ENCODE measurements at regions not wholly inside any gene's neighbourhood (a gene's known extent, or its start where the extent isn't known, plus 50 kb on each side); places are given as distances from the start of the nearest gene placed in this dataset.

DNA sequence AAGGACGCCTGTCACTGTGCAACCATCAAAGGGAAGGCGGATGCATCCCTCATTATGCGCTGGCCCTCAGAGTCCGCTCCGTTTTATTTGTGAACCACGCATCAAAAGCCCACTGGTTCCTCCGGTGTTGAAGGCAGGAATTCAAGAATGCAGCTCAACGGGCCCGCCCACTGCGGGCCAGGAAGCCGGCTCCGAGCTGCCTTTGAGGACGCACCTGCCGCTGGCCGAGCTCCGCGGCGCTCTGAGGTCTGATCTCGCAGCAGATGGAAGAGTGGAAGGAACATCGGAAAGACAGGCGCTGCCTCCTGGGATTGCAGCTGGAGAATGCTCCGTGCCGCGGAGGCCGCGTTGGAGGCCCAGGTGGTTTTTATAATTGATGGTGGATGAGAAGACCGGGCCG is 56.9 kb upstream of the ADGRA1 start:
- TF ChIP-seq, protein P1, sequence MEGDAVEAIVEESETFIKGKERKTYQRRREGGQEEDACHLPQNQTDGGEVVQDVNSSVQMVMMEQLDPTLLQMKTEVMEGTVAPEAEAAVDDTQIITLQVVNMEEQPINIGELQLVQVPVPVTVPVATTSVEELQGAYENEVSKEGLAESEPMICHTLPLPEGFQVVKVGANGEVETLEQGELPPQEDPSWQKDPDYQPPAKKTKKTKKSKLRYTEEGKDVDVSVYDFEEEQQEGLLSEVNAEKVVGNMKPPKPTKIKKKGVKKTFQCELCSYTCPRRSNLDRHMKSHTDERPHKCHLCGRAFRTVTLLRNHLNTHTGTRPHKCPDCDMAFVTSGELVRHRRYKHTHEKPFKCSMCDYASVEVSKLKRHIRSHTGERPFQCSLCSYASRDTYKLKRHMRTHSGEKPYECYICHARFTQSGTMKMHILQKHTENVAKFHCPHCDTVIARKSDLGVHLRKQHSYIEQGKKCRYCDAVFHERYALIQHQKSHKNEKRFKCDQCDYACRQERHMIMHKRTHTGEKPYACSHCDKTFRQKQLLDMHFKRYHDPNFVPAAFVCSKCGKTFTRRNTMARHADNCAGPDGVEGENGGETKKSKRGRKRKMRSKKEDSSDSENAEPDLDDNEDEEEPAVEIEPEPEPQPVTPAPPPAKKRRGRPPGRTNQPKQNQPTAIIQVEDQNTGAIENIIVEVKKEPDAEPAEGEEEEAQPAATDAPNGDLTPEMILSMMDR (IDR thresholded peaks at IDR 0.05; ENCODE audit: low read length, missing control alignments) = no peak
- no peak for DNase-seq (ENCODE audit: low read depth)
- no peak overlapping the region for H3K4me3 ChIP-seq (replicated peaks; ENCODE audit: low read depth, low read length)

DNA sequence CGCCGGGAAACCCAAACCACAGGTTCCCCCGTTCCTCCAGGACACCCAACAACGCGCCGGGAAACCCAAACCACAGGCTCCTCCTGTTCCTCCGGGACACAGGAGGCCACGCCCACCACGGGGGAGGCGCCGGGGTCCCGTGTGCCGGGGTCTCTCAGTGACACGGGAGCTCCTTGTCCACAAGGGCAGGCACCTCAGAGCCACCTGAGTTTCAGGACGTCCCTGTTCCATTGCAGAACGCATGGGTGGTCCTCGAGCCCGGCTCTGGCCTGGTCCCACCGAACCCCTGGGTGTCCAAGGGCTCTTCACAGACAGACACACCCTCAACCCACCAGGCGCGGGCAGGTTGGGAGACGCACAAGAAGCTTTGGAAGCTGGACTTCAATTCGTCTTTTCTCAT is 57.6 kb upstream of the ADGRA1 start:
- TF ChIP-seq, protein P1 (IDR thresholded peaks at IDR 0.05; ENCODE audit: low read length, missing control alignments) = no peak
- H3K4me3 ChIP-seq (replicated peaks; ENCODE audit: low read depth, low read length) = no peak overlapping the region
- DNase-seq (ENCODE audit: low read depth) = no peak

DNA sequence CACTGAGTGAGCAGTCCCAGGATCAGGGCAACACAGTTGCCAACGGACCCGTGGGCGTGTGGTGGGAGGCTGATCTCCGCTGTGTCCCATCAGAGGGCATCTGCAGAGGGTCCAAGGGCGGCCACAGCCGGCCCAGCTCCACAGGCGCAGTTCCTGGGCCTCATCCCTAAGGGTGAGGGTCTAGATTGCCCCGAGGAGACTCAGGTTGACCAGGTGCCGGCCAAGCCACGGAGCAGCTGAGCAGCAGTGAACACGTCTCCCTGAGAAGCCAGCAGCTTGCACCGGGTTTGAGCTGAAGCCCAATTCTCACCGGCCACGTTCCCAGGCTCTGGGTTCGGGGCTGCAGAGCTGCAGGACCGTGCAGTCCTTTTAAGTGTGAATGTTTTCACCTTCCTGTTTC is 58.8 kb upstream of the ADGRA1 start:
- H3K4me3 ChIP-seq (replicated peaks; ENCODE audit: low read depth, low read length) = no peak overlapping the region
- no peak for DNase-seq (ENCODE audit: low read depth)
- TF ChIP-seq, protein P1 (IDR thresholded peaks at IDR 0.05; ENCODE audit: low read length, missing control alignments) = no peak

DNA sequence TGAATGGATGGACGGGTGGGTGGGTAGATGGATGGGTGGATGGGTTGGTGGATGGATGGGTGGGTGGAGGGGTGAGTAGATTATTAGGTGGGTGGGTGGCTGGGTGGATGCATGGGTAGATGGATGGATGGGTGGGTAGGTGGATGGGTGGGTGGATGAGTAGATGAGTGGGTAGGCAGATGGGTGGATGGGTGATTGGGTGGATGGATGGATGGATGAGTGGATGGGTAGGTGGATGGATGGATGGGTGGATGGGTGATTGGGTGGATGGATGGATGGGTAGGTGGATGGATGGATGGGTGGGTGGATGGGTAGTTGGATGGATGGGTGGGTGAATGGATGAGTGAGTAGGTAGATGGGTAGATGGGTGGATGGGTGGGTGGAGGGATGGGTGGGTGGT is 59.6 kb upstream of the ADGRA1 start:
- H3K4me3 ChIP-seq (replicated peaks; ENCODE audit: low read depth, low read length) = no peak overlapping the region
- DNase-seq (ENCODE audit: low read depth) = no peak
- TF ChIP-seq, protein P1 (IDR thresholded peaks at IDR 0.05; ENCODE audit: low read length, missing control alignments) = no peak

DNA sequence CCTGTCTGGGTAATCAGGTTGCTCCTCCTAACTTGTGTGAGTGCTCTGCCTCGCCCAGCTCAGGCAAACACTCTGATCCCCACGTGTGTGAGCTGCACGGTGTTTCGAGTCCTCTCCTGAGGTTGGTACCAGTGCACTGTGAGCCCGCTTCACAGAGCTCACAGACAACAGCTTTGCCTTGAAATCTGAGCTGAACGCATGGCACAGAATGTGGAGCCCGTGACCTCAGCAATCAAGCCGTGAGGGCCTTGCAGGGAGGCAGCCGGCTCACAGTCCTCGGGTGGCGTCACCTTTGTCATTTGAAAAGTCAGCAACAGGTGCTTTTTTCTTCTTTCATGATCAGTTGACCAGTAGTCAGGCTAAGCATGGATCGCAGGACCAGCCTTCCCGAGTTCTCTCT is 60.2 kb upstream of the ADGRA1 start:
- H3K4me3 ChIP-seq (replicated peaks; ENCODE audit: low read depth, low read length) = no peak overlapping the region
- TF ChIP-seq, protein P1 (IDR thresholded peaks at IDR 0.05; ENCODE audit: low read length, missing control alignments) = no peak
- DNase-seq (ENCODE audit: low read depth) = no peak

DNA sequence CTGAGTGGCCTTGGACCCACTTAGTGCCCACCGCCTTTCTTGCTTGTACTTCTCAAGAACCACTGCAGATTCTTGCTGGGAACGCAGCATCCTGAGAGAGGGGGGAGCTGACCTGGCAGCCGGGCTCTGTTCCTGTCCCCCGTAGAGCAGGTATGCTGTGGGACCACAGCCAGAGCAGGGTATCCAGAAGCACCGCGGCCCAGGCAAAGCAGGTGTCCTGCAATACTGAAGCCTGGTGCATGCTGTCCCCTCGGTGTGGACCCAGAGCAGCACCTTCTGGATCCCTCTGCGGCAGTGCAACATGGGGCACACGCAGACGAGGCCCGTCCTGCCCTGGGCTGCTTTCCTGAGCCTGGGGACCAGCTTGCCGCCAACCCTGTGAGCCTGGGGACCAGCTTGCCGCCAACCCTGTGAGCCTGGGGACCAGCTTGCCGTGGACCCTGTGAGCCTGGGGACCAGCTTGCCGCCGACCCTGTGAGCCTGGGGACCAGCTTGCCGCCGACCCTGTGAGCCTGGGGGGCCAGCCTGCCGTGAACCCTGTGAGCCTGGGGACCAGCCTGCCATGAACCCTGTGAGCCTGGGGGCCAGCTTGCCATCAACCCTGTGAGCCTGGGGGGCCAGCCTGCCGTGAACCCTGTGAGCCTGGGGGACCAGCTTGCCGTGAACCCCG is 60.9 kb upstream of the ADGRA1 start:
- H3K4me3 ChIP-seq (replicated peaks; ENCODE audit: low read depth, low read length) = no peak overlapping the region
- no peak for DNase-seq (ENCODE audit: low read depth)
- TF ChIP-seq, protein P1 (IDR thresholded peaks at IDR 0.05; ENCODE audit: low read length, missing control alignments) = no peak

DNA sequence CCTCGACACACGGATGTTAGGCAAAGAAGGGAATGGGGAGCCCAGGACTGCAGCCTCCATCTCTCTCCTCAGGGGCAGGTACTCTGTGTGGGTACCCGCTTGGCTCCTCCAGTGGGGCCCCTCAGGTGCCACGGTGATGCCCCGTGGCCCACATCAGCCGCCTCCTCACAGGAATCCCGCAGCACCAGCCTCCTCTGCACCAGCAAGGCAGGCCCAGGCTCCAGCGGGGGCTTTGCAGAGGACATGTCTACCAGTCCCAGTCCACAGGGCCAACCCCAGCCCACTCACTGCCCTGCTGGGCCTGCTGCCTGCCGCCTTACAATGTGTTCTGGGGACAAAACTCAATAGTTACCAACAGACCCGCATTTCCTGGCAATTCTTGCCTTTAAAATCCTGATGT is 61.6 kb upstream of the ADGRA1 start:
- DNase-seq (ENCODE audit: low read depth) = no peak
- TF ChIP-seq, protein P1 (IDR thresholded peaks at IDR 0.05; ENCODE audit: low read length, missing control alignments) = no peak
- no peak overlapping the region for H3K4me3 ChIP-seq (replicated peaks; ENCODE audit: low read depth, low read length)
